MM.1S (cell line): ENCODE measurements at regions not wholly inside any gene's neighbourhood (a gene's known extent, or its start where the extent isn't known, plus 50 kb on each side); places are given as distances from the start of the nearest gene placed in this dataset.

ENCODE experiments used
- DNase-seq: peaks from one replicate; pipeline ENCODE4 v3.0.0-alpha.2; 2015
- H2AFZ ChIP-seq: fragments of 300-600 bp; sonication (generic); 2 replicates; pipeline ENCODE4 v1.6.0; 2016; ENCODE audit warnings: antibody characterized with exemption, low read length
- H3F3A ChIP-seq: fragments of 300-600 bp; sonication (generic); 2 replicates; pipeline ENCODE4 v1.6.1; 2016; ENCODE audit warnings: mild to moderate bottlenecking, antibody characterized with exemption, low read length, moderate library complexity, mixed read lengths; ENCODE audit not compliant: insufficient read depth
- H3K27ac ChIP-seq: fragments of 300-600 bp; sonication (generic); 2 replicates; pipeline ENCODE4 v1.5.1; 2016; ENCODE audit warnings: mild to moderate bottlenecking, low read length
- H3K27me3 ChIP-seq: fragments of 300-600 bp; sonication (generic); replicated peaks from 2 replicates; pipeline ENCODE4 v1.6.0; 2016; ENCODE audit warnings: low read length; ENCODE audit not compliant: insufficient read depth
- H3K36me3 ChIP-seq: fragments of 300-600 bp; sonication (generic); replicated peaks from 2 replicates; pipeline ENCODE4 v1.6.1; 2016; ENCODE audit warnings: mild to moderate bottlenecking, low read length, mixed read lengths; ENCODE audit not compliant: insufficient read depth
- H3K4me1 ChIP-seq: fragments of 300-600 bp; sonication (generic); 2 replicates; pipeline ENCODE4 v1.6.1; 2016; ENCODE audit warnings: low read length, mixed read lengths
- H3K4me2 ChIP-seq: fragments of 300-600 bp; sonication (generic); 2 replicates; pipeline ENCODE4 v1.6.0; 2016; ENCODE audit warnings: low read depth, low read length
- H3K4me3 ChIP-seq: fragments of 300-600 bp; sonication (generic); 2 replicates; pipeline ENCODE4 v1.5.1; 2016; ENCODE audit warnings: low read length, mixed read lengths
- H3K79me2 ChIP-seq: fragments of 300-600 bp; sonication (generic); 2 replicates; pipeline ENCODE4 v1.6.1; 2016; ENCODE audit warnings: mixed run types, low read length, mixed read lengths
- H3K9ac ChIP-seq: fragments of 300-600 bp; sonication (generic); 2 replicates; pipeline ENCODE4 v1.6.1; 2016; ENCODE audit warnings: low read length, mixed read lengths
- H3K9me2 ChIP-seq: fragments of 300-600 bp; sonication (generic); replicated peaks from 2 replicates; pipeline ENCODE4 v1.6.1; 2016; ENCODE audit warnings: mild to moderate bottlenecking, low read length, mixed read lengths; ENCODE audit not compliant: insufficient read depth
- H3K9me3 ChIP-seq: fragments of 300-600 bp; sonication (generic); replicated peaks from 2 replicates; pipeline ENCODE4 v1.6.1; 2016; ENCODE audit warnings: mild to moderate bottlenecking, low read length, mixed read lengths; ENCODE audit not compliant: insufficient read depth
- H4K20me1 ChIP-seq: fragments of 300-600 bp; sonication (generic); 2 replicates; pipeline ENCODE4 v1.6.1; 2016; ENCODE audit warnings: mild to moderate bottlenecking, low read length, moderate library complexity, mixed read lengths; ENCODE audit not compliant: insufficient read depth
- CTCF ChIP-seq: fragments of 300-600 bp; sonication (generic); IDR thresholded peaks from 2 replicates; pipeline ENCODE4 v1.5.1; 2016; ENCODE audit warnings: antibody characterized with exemption, low read length, mixed read lengths
- EZH2 ChIP-seq: fragments of 300-600 bp; sonication (generic); optimal IDR thresholded peaks from 2 replicates; pipeline ENCODE3; 2017; ENCODE audit warnings: low read depth, mild to moderate bottlenecking, antibody characterized with exemption, low read length, mixed read lengths
- EZH2phosphoT487 ChIP-seq: fragments of 300-600 bp; sonication (generic); IDR thresholded peaks from 2 replicates; pipeline ENCODE4 v1.6.1; 2018; ENCODE audit warnings: antibody characterized with exemption, low read length

GRCh38 chr14:53472306-53472705, 319.2 kb upstream of the DDHD1 start:
- no peak overlapping the region for H3K9ac ChIP-seq
- H3K36me3 ChIP-seq = no peaks in the 10 kb centered on the region
- H3K9me2 ChIP-seq = no peaks in the 10 kb centered on the region
- H3K27me3 ChIP-seq = no peaks in the 10 kb centered on the region
- TF ChIP-seq EZH2phosphoT487 = no peak
- no peak for TF ChIP-seq CTCF
- no peak for TF ChIP-seq EZH2
- H2AFZ ChIP-seq = no peak overlapping the region
- H3K4me3 ChIP-seq = no peak overlapping the region
- H3K79me2 ChIP-seq = no peaks in the 10 kb centered on the region
- H3K4me2 ChIP-seq = no peak overlapping the region
- no peaks in the 10 kb centered on the region for H3F3A ChIP-seq
- H3K27ac ChIP-seq = no peak overlapping the region
- no peaks in the 10 kb centered on the region for H4K20me1 ChIP-seq
- DNase-seq = no peak
- no peaks in the 10 kb centered on the region for H3K4me1 ChIP-seq
- H3K9me3 ChIP-seq = no peaks in the 10 kb centered on the region

- Histone ChIP-seq H3K79me2 (no peaks in the 10 kb centered on the region), H3K27ac (no peak overlapping the region), H3K9me2 (no peaks in the 10 kb centered on the region), H3K4me2 (no peak overlapping the region), H2AFZ (no peak overlapping the region), H4K20me1 (no peaks in the 10 kb centered on the region), H3K36me3 (no peaks in the 10 kb centered on the region), H3K27me3 (no peaks in the 10 kb centered on the region), H3F3A (no peaks in the 10 kb centered on the region), H3K4me3 (no peak overlapping the region), H3K9ac (no peak overlapping the region), H3K9me3 (no peaks in the 10 kb centered on the region), H3K4me1 (no peaks in the 10 kb centered on the region)
- DNase-seq = no peak
- TF ChIP-seq CTCF (no peak), EZH2 (no peak), EZH2phosphoT487 (no peak)
Observed at GRCh38 chr14:53470351-53471043, 317.4 kb upstream of the DDHD1 start.

- Histone ChIP-seq H3K4me1 (no peaks in the 10 kb centered on the region), H3K9me3 (no peaks in the 10 kb centered on the region), H3K79me2 (no peaks in the 10 kb centered on the region), H3K9me2 (no peaks in the 10 kb centered on the region), H4K20me1 (no peaks in the 10 kb centered on the region), H3K4me3 (no peak overlapping the region), H2AFZ (no peak overlapping the region), H3K9ac (no peak overlapping the region), H3K36me3 (no peaks in the 10 kb centered on the region), H3K4me2 (no peak overlapping the region), H3F3A (no peaks in the 10 kb centered on the region), H3K27me3 (no peaks in the 10 kb centered on the region), H3K27ac (no peak overlapping the region)
- DNase-seq = no peak
- TF ChIP-seq CTCF (no peak), EZH2 (no peak), EZH2phosphoT487 (no peak)
Observed at GRCh38 chr14:53468876-53469275, 315.8 kb upstream of the DDHD1 start.
